Neuronal stem cell (in vitro differentiated cells): ENCODE measurements at regions not wholly inside any gene's neighbourhood (a gene's known extent, or its start where the extent isn't known, plus 50 kb on each side); places are given as distances from the start of the nearest gene placed in this dataset.

ENCODE experiments used
- DNase-seq: peaks from one replicate; pipeline ENCODE4 v3.0.0-alpha.2; 2013; ENCODE audit warnings: low spot score
- H2AFZ ChIP-seq: one replicate; pipeline ENCODE4 v1.6.1; 2013; ENCODE audit warnings: mild to moderate bottlenecking, low read length, inconsistent platforms
- H2AK5ac ChIP-seq: 2 replicates; pipeline ENCODE4 v1.6.1; 2013; ENCODE audit warnings: low read depth, mild to moderate bottlenecking, inconsistent platforms, low read length, moderate library complexity, mixed read lengths
- H2BK120ac ChIP-seq: 2 replicates; pipeline ENCODE4 v1.6.1; 2013; ENCODE audit warnings: low read depth, mild to moderate bottlenecking, inconsistent platforms, low read length, moderate library complexity, mixed read lengths
- H2BK12ac ChIP-seq: one replicate; pipeline ENCODE4 v1.6.1; 2013; ENCODE audit warnings: low read length, inconsistent platforms
- H2BK15ac ChIP-seq: 2 replicates; pipeline ENCODE4 v1.6.1; 2013; ENCODE audit warnings: mild to moderate bottlenecking, low read length, inconsistent platforms, mixed read lengths
- H2BK5ac ChIP-seq: one replicate; pipeline ENCODE4 v1.6.1; 2013; ENCODE audit warnings: inconsistent platforms, mild to moderate bottlenecking, low read length, moderate library complexity
- H3K14ac ChIP-seq: one replicate; pipeline ENCODE4 v1.6.1; 2013; ENCODE audit warnings: low read length, inconsistent platforms
- H3K18ac ChIP-seq: 2 replicates; pipeline ENCODE4 v1.6.1; 2013; ENCODE audit warnings: low read length, inconsistent platforms
- H3K23ac ChIP-seq: 2 replicates; pipeline ENCODE4 v1.6.1; 2013; ENCODE audit warnings: low read depth, mild to moderate bottlenecking, mixed read lengths, low read length, inconsistent platforms; ENCODE audit not compliant: poor library complexity
- H3K27ac ChIP-seq: replicated peaks from 3 replicates; pipeline ENCODE4 v1.5.1; 2013; ENCODE audit warnings: low read length, inconsistent platforms
- H3K27me3 ChIP-seq, 3 experiments: 2 replicates each; pipeline ENCODE4 v1.6.1; 2013; ENCODE audit warnings: low read length in 3 of 3, mild to moderate bottlenecking in 2 of 3, inconsistent platforms in 1 of 3, low read depth in 1 of 3, mixed read lengths in 1 of 3, moderate library complexity in 1 of 3; ENCODE audit not compliant: control insufficient read depth in 3 of 3, insufficient read depth in 3 of 3
- H3K36me3 ChIP-seq, 2 donors: replicated peaks in 1 of 2; 2 replicates each; pipeline ENCODE4 v1.6.1; 2013; ENCODE audit warnings: low read length in 2 of 2; ENCODE audit not compliant: control insufficient read depth in 2 of 2, insufficient read depth in 2 of 2
- H3K4ac ChIP-seq: 2 replicates; pipeline ENCODE4 v1.6.1; 2013; ENCODE audit warnings: inconsistent platforms, mild to moderate bottlenecking, low read length, moderate library complexity
- H3K4me1 ChIP-seq, 2 donors: 1 replicate in 1 of 2; 2 replicates in 1 of 2; pipeline ENCODE4 v1.6.1; 2013; ENCODE audit warnings: low read length in 2 of 2, low read depth in 1 of 2; ENCODE audit not compliant: control insufficient read depth in 2 of 2, insufficient read depth in 1 of 2
- H3K4me2 ChIP-seq: one replicate; pipeline ENCODE4 v1.6.1; 2013; ENCODE audit warnings: mild to moderate bottlenecking, low read length, inconsistent platforms; ENCODE audit not compliant: insufficient read depth, poor library complexity, severe bottlenecking
- H3K4me3 ChIP-seq, 2 donors: 2 replicates each; pipeline ENCODE4 v1.5.1; 2013; ENCODE audit warnings: low read length in 2 of 2, mild to moderate bottlenecking in 2 of 2, inconsistent platforms in 1 of 2, moderate library complexity in 1 of 2
- H3K79me1 ChIP-seq: one replicate; pipeline ENCODE4 v1.6.1; 2013; ENCODE audit warnings: low read depth, mild to moderate bottlenecking, inconsistent platforms, low read length, moderate library complexity
- H3K9ac ChIP-seq: one replicate; pipeline ENCODE4 v1.6.1; 2013; ENCODE audit warnings: mild to moderate bottlenecking, low read depth, low read length, inconsistent platforms; ENCODE audit not compliant: poor library complexity
- H3K9me3 ChIP-seq, 2 donors: replicated peaks in 1 of 2; 2 replicates each; pipeline versions ENCODE3 to v1.6.1; 2013; ENCODE audit warnings: low read length in 2 of 2, mild to moderate bottlenecking in 2 of 2, inconsistent platforms in 1 of 2, low read depth in 1 of 2, mixed read lengths in 1 of 2, moderate library complexity in 1 of 2; ENCODE audit not compliant: control insufficient read depth in 2 of 2, insufficient read depth in 1 of 2
- H4K8ac ChIP-seq: one replicate; pipeline ENCODE4 v1.6.1; 2013; ENCODE audit warnings: low read depth, mild to moderate bottlenecking, inconsistent platforms, low read length, moderate library complexity
- H4K91ac ChIP-seq: one replicate; pipeline ENCODE4 v1.6.1; 2013; ENCODE audit warnings: low read length, low read depth, mild to moderate bottlenecking, inconsistent platforms; ENCODE audit not compliant: poor library complexity
- WGBS, 2 donors: extraction: QIAGEN DNeasy Blood & Tissue Kit; methylation state at CpG; one replicate each; pipeline ENCODE4 v1.1.7; 2013; ENCODE audit warnings: missing lambda C conversion rate in 2 of 2, mixed read lengths in 1 of 2; ENCODE audit not compliant: insufficient read length in 2 of 2, insufficient replicate concordance in 1 of 2; ENCODE audit errors: extremely low coverage in 2 of 2; 5-methylcytosine and 5-hydroxymethylcytosine counted together

- H2AK5ac ChIP-seq = no peak overlapping the region
- H2BK15ac ChIP-seq = no peak overlapping the region
- no CpG with 5 or more reads among the region's 2 CpGs for WGBS, 2 donors
Observed at GRCh38 chr14:43198465-43198864, 1308.6 kb downstream of the FSCB start.

GRCh38 chr14:43184540-43184939, 1322.5 kb downstream of the FSCB start:
- Histone ChIP-seq H3K36me3 (no peaks in the 10 kb centered on the region), H3K79me1 (no peaks in the 10 kb centered on the region), H2AFZ (no peak overlapping the region), H2BK15ac (no peak overlapping the region), H2BK12ac (no peak overlapping the region), H3K14ac (no peak overlapping the region), H4K91ac (no peak overlapping the region), H2AK5ac (no peak overlapping the region), H3K4me3 (no peak overlapping the region), H2BK120ac (no peak overlapping the region), H2BK5ac (no peak overlapping the region), H3K18ac (no peak overlapping the region), H3K9ac (no peak overlapping the region), H3K9me3 (no peaks in the 10 kb centered on the region), H3K4me2 (no peak overlapping the region), H4K8ac (no peak overlapping the region), H3K4me1 (no peaks in the 10 kb centered on the region), H3K4ac (no peak overlapping the region), H3K23ac (no peak overlapping the region), H3K27me3 (no peaks in the 10 kb centered on the region), H3K27ac (no peak overlapping the region)
- no peak for DNase-seq
- no CpG with 5 or more reads among the region's 3 CpGs for WGBS, 2 donors

More at GRCh38 chr14:43198465-43198864, 1308.6 kb downstream of the FSCB start:
- Histone ChIP-seq H3K4ac (no peak overlapping the region), H3K27me3 (no peaks in the 10 kb centered on the region), H3K9ac (no peak overlapping the region), H2BK12ac (no peak overlapping the region), H2AFZ (no peak overlapping the region), H2BK120ac (no peak overlapping the region), H2BK5ac (no peak overlapping the region), H3K14ac (no peak overlapping the region), H4K91ac (no peak overlapping the region), H3K9me3 (no peaks in the 10 kb centered on the region), H3K18ac (no peak overlapping the region), H3K27ac (no peak overlapping the region), H3K36me3 (no peaks in the 10 kb centered on the region), H3K4me1 (no peaks in the 10 kb centered on the region), H3K4me3 (no peak overlapping the region), H3K4me2 (no peak overlapping the region), H3K23ac (no peak overlapping the region), H4K8ac (no peak overlapping the region), H3K79me1 (no peaks in the 10 kb centered on the region)
- DNase-seq = no peak

GRCh38 chr14:43183916-43184315, 1323.2 kb downstream of the FSCB start:
- no CpG with 5 or more reads among the region's 3 CpGs for WGBS, 2 donors

GRCh38 chr14:43175896-43176295, 1331.2 kb downstream of the FSCB start:
- Histone ChIP-seq H2BK5ac (no peak overlapping the region), H3K9me3 (no peaks in the 10 kb centered on the region), H2BK12ac (no peak overlapping the region), H3K36me3 (no peaks in the 10 kb centered on the region), H3K27me3 (no peaks in the 10 kb centered on the region), H2BK15ac (no peak overlapping the region), H3K4me2 (no peak overlapping the region), H3K27ac (no peak overlapping the region), H3K18ac (no peak overlapping the region), H2AFZ (peak overlapping the region; percentile 24), H3K4me3 (no peak overlapping the region), H2BK120ac (no peak overlapping the region), H3K23ac (no peak overlapping the region), H3K79me1 (no peaks in the 10 kb centered on the region), H4K91ac (no peak overlapping the region), H3K9ac (no peak overlapping the region), H3K14ac (no peak overlapping the region), H4K8ac (no peak overlapping the region), H3K4me1 (peaks cover 0 to 2% of the 10 kb centered on the region in 2 donors), H2AK5ac (no peak overlapping the region), H3K4ac (no peak overlapping the region)
- WGBS, 2 donors = no CpG with 5 or more reads among the region's 2 CpGs
- DNase-seq = no peak

More at GRCh38 chr14:43183916-43184315, 1323.2 kb downstream of the FSCB start:
- Histone ChIP-seq H3K79me1 (no peaks in the 10 kb centered on the region), H3K9ac (no peak overlapping the region), H2AK5ac (no peak overlapping the region), H3K18ac (no peak overlapping the region), H2BK5ac (no peak overlapping the region), H4K91ac (no peak overlapping the region), H3K9me3 (no peaks in the 10 kb centered on the region), H2BK15ac (no peak overlapping the region), H3K23ac (no peak overlapping the region), H3K27me3 (no peaks in the 10 kb centered on the region), H4K8ac (no peak overlapping the region), H3K14ac (no peak overlapping the region), H3K36me3 (no peaks in the 10 kb centered on the region), H3K4me2 (no peak overlapping the region), H2BK12ac (no peak overlapping the region), H2BK120ac (no peak overlapping the region), H3K4me3 (no peak overlapping the region), H2AFZ (no peak overlapping the region), H3K27ac (no peak overlapping the region), H3K4me1 (no peaks in the 10 kb centered on the region), H3K4ac (no peak overlapping the region)
- DNase-seq = no peak
